ENCODE measurements at regions not wholly inside any gene's neighbourhood (a gene's known extent, or its start where the extent isn't known, plus 50 kb on each side); places are given as distances from the start of the nearest gene placed in this dataset.
"Not testable (repeated sequence)": the region's sequence is repeated elsewhere in the genome, so short reads cannot be mapped to it uniquely, and the experiment has no call there.

- no peak for DNase-seq
Observed at GRCh38 chr7:32680259-32681173, 185.2 kb downstream of the AVL9 start.

- no peak for DNase-seq
Observed at GRCh38 chr7:32679192-32679591, 183.9 kb downstream of the AVL9 start.

- DNase-seq: no peak
Observed at GRCh38 chr7:32677593-32677992, 182.3 kb downstream of the AVL9 start.

GRCh38 chr7:32676249-32676941 lies 181.1 kb downstream of the AVL9 start:
- DNase-seq: no peak

GRCh38 chr7:32673275-32673983 lies 178.1 kb downstream of the AVL9 start:
- DNase-seq: no peak

GRCh38 chr7:32670110-32671025 lies 175.1 kb downstream of the AVL9 start:
- no peak for DNase-seq

- not testable (repeated sequence) for DNase-seq
Observed at GRCh38 chr7:32669173-32669870, 174.0 kb downstream of the AVL9 start.

- DNase-seq: not testable (repeated sequence)
Observed at GRCh38 chr7:32668387-32669097, 173.3 kb downstream of the AVL9 start.

- not testable (repeated sequence) for DNase-seq
Observed at GRCh38 chr7:32667586-32667985, 172.3 kb downstream of the AVL9 start.

- not testable (repeated sequence) for DNase-seq
Observed at GRCh38 chr7:32663805-32664211, 168.5 kb downstream of the AVL9 start.

GRCh38 chr7:32662509-32662908 lies 167.2 kb downstream of the AVL9 start:
- not testable (repeated sequence) for DNase-seq

- DNase-seq: no peak
Observed at GRCh38 chr7:32661929-32662328, 166.6 kb downstream of the AVL9 start.

GRCh38 chr7:32661501-32661900 lies 166.2 kb downstream of the AVL9 start:
- DNase-seq: no peak

GRCh38 chr7:32660936-32661335 lies 165.6 kb downstream of the AVL9 start:
- DNase-seq: no peak

GRCh38 chr7:32659853-32660252 lies 164.6 kb downstream of the AVL9 start:
- DNase-seq: no peak

GRCh38 chr7:32658467-32658869 lies 163.2 kb downstream of the AVL9 start:
- no peak for DNase-seq

GRCh38 chr7:32658034-32658433 lies 162.7 kb downstream of the AVL9 start:
- no peak for DNase-seq

GRCh38 chr7:32654549-32654948 lies 159.3 kb downstream of the AVL9 start:
- DNase-seq: not testable (repeated sequence)

GRCh38 chr7:32650356-32650755 lies 155.1 kb downstream of the AVL9 start:
- not testable (repeated sequence) for DNase-seq

- DNase-seq: no peak
Observed at GRCh38 chr7:32648408-32649156, 153.3 kb downstream of the AVL9 start.
